ENCODE measurements at regions not wholly inside any gene's neighbourhood (a gene's known extent, or its start where the extent isn't known, plus 50 kb on each side); places are given as distances from the start of the nearest gene placed in this dataset.

DNA sequence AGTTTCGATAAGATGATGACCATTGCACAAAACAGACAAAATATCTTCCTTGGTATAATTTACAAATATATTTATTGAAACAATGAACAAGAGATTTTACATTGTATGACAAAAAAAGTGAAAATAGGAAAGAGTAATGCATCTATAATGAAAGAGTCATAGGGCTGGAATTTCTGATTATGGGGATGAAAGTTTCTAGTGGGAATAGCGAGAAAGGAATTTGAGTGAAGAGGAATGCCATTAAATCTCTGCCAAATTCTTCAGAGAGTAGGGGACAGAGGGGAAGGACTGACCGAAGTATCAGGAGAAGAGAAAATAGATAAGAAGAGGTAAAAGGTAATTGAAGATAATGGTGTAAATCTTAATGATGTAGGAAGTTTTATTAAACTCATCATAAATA is 125.4 kb downstream of the VGLL3 start:
- Histone ChIP-seq H3K27me3 (no peaks in the 10 kb centered on the region), H3K4me3 (no peak overlapping the region), H3K4me1 (peaks cover 0 to 16% (median 0%) of the 10 kb centered on the region in 4 donors), H3K9me3 (peaks cover 0 to 5% (median 0%) of the 10 kb centered on the region in 4 donors), H3K27ac (no peak overlapping the region), H3K36me3 (no peaks in the 10 kb centered on the region)
- TF ChIP-seq POLR2A (IDR thresholded peaks at IDR 0.05) (no peak), EP300 (IDR thresholded peaks at IDR 0.05) (no peak)
- TF ChIP-seq, protein P1, sequence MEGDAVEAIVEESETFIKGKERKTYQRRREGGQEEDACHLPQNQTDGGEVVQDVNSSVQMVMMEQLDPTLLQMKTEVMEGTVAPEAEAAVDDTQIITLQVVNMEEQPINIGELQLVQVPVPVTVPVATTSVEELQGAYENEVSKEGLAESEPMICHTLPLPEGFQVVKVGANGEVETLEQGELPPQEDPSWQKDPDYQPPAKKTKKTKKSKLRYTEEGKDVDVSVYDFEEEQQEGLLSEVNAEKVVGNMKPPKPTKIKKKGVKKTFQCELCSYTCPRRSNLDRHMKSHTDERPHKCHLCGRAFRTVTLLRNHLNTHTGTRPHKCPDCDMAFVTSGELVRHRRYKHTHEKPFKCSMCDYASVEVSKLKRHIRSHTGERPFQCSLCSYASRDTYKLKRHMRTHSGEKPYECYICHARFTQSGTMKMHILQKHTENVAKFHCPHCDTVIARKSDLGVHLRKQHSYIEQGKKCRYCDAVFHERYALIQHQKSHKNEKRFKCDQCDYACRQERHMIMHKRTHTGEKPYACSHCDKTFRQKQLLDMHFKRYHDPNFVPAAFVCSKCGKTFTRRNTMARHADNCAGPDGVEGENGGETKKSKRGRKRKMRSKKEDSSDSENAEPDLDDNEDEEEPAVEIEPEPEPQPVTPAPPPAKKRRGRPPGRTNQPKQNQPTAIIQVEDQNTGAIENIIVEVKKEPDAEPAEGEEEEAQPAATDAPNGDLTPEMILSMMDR (IDR thresholded peaks at IDR 0.05): no peak
- 37 to 51% methylated on average over 3 of the region's 3 CpGs for WGBS, 2 donors
- no peak for DNase-seq (ENCODE audit: low spot score in 2 of 2)

- Histone ChIP-seq H3K4me3 (no peak overlapping the region), H3K27ac (no peak overlapping the region), H3K4me1 (no peaks in the 10 kb centered on the region), H3K36me3 (no peaks in the 10 kb centered on the region), H3K27me3 (no peaks in the 10 kb centered on the region), H3K9me3 (no peaks in the 10 kb centered on the region)
- TF ChIP-seq, protein P1 (IDR thresholded peaks at IDR 0.05): no peak
- TF ChIP-seq EP300 (IDR thresholded peaks at IDR 0.05) (no peak), POLR2A (IDR thresholded peaks at IDR 0.05) (no peak)
- no peak for DNase-seq (ENCODE audit: low spot score in 2 of 2)
- WGBS, 2 donors: 0 to 95% methylated on average over 1 of the region's 1 CpG
Measured at GRCh38 chr3:86856711-86857110, 134.2 kb downstream of the VGLL3 start.

DNA sequence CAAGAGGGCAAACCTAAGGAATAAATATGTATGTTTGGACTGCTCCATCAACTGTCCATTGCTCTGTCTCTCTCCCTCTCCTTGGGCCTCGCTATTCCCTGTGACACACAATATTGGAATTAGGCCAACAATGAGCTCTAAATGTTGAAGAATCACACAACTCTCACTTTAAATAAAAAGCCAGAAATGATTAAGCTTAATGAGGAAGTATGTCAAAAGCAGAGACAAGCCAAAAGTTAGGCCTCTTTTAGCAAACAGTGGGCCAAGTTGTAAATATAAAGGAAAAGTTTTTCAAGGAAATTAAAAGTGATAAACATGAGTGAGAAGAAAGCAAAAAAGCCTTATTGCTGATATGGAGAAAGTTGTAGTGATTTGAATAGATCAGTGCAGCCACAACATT is 141.0 kb downstream of the VGLL3 start:
- H3K9me3 ChIP-seq: peaks cover 0 to 5% (median 0%) of the 10 kb centered on the region in 4 donors
- no peaks in the 10 kb centered on the region for H3K27me3 ChIP-seq
- TF ChIP-seq, protein P1 (IDR thresholded peaks at IDR 0.05): no peak
- TF ChIP-seq EP300 (IDR thresholded peaks at IDR 0.05): no peak
- no peak for TF ChIP-seq POLR2A (IDR thresholded peaks at IDR 0.05)
- H3K4me3 ChIP-seq: no peak overlapping the region
- H3K27ac ChIP-seq: no peak overlapping the region
- WGBS, 2 donors: 49 to 65% methylated on average over 1 of the region's 1 CpG
- DNase-seq (ENCODE audit: low spot score in 2 of 2): no peak
- H3K4me1 ChIP-seq: no peaks in the 10 kb centered on the region
- H3K36me3 ChIP-seq: no peaks in the 10 kb centered on the region

DNA sequence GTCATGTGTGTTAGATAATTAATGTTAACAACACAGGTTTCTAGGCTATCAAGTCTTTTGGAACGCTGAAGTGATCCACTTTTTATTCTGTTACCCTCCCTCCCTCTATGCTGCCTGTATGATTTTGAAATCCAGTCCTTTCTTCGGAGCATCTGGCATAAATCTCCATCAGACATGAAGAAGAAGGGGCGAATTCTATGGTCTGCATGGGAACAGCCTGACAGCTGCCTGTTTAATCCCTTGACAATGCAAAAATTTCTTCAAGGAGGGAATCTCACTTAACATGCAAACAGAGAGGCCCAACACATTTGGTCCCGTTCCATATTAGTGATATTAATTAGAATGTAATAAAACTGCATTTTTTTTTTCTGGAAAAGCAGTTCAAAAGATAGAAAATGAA is 145.2 kb downstream of the VGLL3 start:
- no peak overlapping the region for H3K27ac ChIP-seq
- H3K9me3 ChIP-seq: peaks cover 0 to 5% (median 0%) of the 10 kb centered on the region in 4 donors
- H3K4me3 ChIP-seq: no peak overlapping the region
- H3K4me1 ChIP-seq: no peaks in the 10 kb centered on the region
- TF ChIP-seq, protein P1 (IDR thresholded peaks at IDR 0.05): no peak
- TF ChIP-seq POLR2A (IDR thresholded peaks at IDR 0.05) (no peak), EP300 (IDR thresholded peaks at IDR 0.05) (no peak)
- no peak for DNase-seq (ENCODE audit: low spot score in 2 of 2)
- H3K36me3 ChIP-seq: no peaks in the 10 kb centered on the region
- H3K27me3 ChIP-seq: no peaks in the 10 kb centered on the region
- 44 to 48% methylated on average over 4 of the region's 4 CpGs for WGBS, 2 donors

DNA sequence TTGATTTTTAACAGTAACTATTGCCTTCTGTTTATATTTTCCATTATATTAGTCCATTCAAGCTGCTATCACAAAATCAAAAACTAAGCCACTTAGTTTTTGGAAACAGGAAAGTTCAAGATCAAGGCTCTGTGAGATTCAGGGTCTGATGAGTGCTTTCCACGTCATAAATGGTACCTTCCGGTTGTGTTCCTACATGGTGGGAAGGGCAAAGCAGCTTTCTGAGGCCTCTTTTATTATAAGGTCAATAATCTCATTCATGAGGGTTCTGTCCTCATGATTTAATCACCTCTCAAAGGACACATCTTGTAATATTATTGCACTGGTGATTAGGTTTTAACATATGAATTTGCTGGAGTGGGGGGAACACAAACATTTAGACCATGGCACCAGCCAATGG is 152.0 kb downstream of the VGLL3 start:
- 55 to 58% methylated on average over 2 of the region's 2 CpGs for WGBS, 2 donors
- no peaks in the 10 kb centered on the region for H3K27me3 ChIP-seq
- no peak overlapping the region for H3K4me3 ChIP-seq
- no peak for TF ChIP-seq EP300 (IDR thresholded peaks at IDR 0.05)
- TF ChIP-seq POLR2A (IDR thresholded peaks at IDR 0.05): no peak
- TF ChIP-seq, protein P1 (IDR thresholded peaks at IDR 0.05): no peak
- no peaks in the 10 kb centered on the region for H3K4me1 ChIP-seq
- H3K27ac ChIP-seq: no peak overlapping the region
- H3K9me3 ChIP-seq: no peaks in the 10 kb centered on the region
- no peaks in the 10 kb centered on the region for H3K36me3 ChIP-seq
- no peak for DNase-seq (ENCODE audit: low spot score in 2 of 2)
